Activated T-cell treated with anti-CD3 and anti-CD28 coated beads for 24 hours (primary cell): ENCODE measurements at regions not wholly inside any gene's neighbourhood (a gene's known extent, or its start where the extent isn't known, plus 50 kb on each side); places are given as distances from the start of the nearest gene placed in this dataset.
"Not testable (repeated sequence)": the region's sequence is repeated elsewhere in the genome, so short reads cannot be mapped to it uniquely, and the experiment has no call there.

Experiments
- DNase-seq: peaks from one replicate; pipeline ENCODE4 v3.0.0-alpha.2; 2020; ENCODE audit warnings: low read depth

- DNase-seq: no peak
These were observed 199.0 kb upstream of the DDX53 start for GRCh38 chrX:22800806-22801205.

GRCh38 chrX:22803353-22803752 is 196.4 kb upstream of the DDX53 start:
- DNase-seq: no peak

GRCh38 chrX:22810876-22811275 is 188.9 kb upstream of the DDX53 start:
- no peak for DNase-seq

GRCh38 chrX:22818061-22818460 is 181.7 kb upstream of the DDX53 start:
- no peak for DNase-seq

GRCh38 chrX:22855693-22856092 is 144.1 kb upstream of the DDX53 start:
- no peak for DNase-seq

GRCh38 chrX:22859642-22860041 is 140.1 kb upstream of the DDX53 start:
- no peak for DNase-seq

- DNase-seq: not testable (repeated sequence)
These were observed 133.0 kb upstream of the DDX53 start for GRCh38 chrX:22866801-22867200.

GRCh38 chrX:22882543-22882942 is 117.2 kb upstream of the DDX53 start:
- no peak for DNase-seq

- DNase-seq: no peak
These were observed 109.9 kb upstream of the DDX53 start for GRCh38 chrX:22889819-22890218.

GRCh38 chrX:22912616-22913015 is 87.1 kb upstream of the DDX53 start:
- DNase-seq: no peak

- no peak for DNase-seq
These were observed 76.8 kb upstream of the DDX53 start for GRCh38 chrX:22922961-22923360.

GRCh38 chrX:22934640-22935039 is 65.1 kb upstream of the DDX53 start:
- no peak for DNase-seq

- no peak for DNase-seq
These were observed 54.8 kb upstream of the DDX53 start for GRCh38 chrX:22944945-22945344.
